OCI-LY1 (cell line): ENCODE measurements at regions not wholly inside any gene's neighbourhood (a gene's known extent, or its start where the extent isn't known, plus 50 kb on each side); places are given as distances from the start of the nearest gene placed in this dataset.

Source experiments
- H2AFZ ChIP-seq: fragments of 200-600 bp; sonication (generic), shearing (Covaris generic); 2 replicates; pipeline ENCODE4 v1.6.0; 2014; ENCODE audit warnings: antibody characterized with exemption, mild to moderate bottlenecking, low read length
- H3F3A ChIP-seq: fragments of 200-600 bp; sonication (generic), shearing (Covaris generic); 2 replicates; pipeline ENCODE4 v1.6.0; 2014; ENCODE audit warnings: mild to moderate bottlenecking, antibody characterized with exemption, low read length, moderate library complexity; ENCODE audit not compliant: insufficient read depth
- H3K27ac ChIP-seq: fragments of 200-600 bp; sonication (generic); 2 replicates; pipeline ENCODE4 v1.5.1; 2014; ENCODE audit warnings: low read length, mixed run types, mild to moderate bottlenecking, low read depth; ENCODE audit not compliant: poor library complexity, severe bottlenecking
- H3K27me3 ChIP-seq: fragments of 200-600 bp; sonication (generic); 2 replicates; pipeline ENCODE4 v1.6.0; 2014; ENCODE audit warnings: antibody characterized with exemption, mild to moderate bottlenecking, low read length, moderate library complexity; ENCODE audit not compliant: insufficient read depth
- H3K36me3 ChIP-seq: fragments of 200-600 bp; sonication (generic); 2 replicates; pipeline ENCODE4 v1.6.1; 2014; ENCODE audit warnings: mild to moderate bottlenecking, antibody characterized with exemption, low read length, moderate library complexity, mixed read lengths; ENCODE audit not compliant: insufficient read depth
- H3K4me1 ChIP-seq: fragments of 200-600 bp; sonication (generic); 2 replicates; pipeline ENCODE4 v1.5.1; 2014; ENCODE audit warnings: mild to moderate bottlenecking, low read length, moderate library complexity; ENCODE audit not compliant: insufficient read depth, severe bottlenecking
- H3K4me2 ChIP-seq: fragments of 200-600 bp; sonication (generic), shearing (Covaris generic); 2 replicates; pipeline ENCODE4 v1.6.1; 2014; ENCODE audit warnings: low read length
- H3K4me3 ChIP-seq: fragments of 200-600 bp; sonication (generic); 2 replicates; pipeline ENCODE4 v1.5.1; 2014; ENCODE audit warnings: low read length, low read depth, mild to moderate bottlenecking, mixed read lengths; ENCODE audit not compliant: poor library complexity, severe bottlenecking
- H3K79me2 ChIP-seq: fragments of 200-600 bp; shearing (Covaris generic); 2 replicates; pipeline ENCODE4 v1.6.1; 2016; ENCODE audit warnings: mixed run types, low read length, mixed read lengths; ENCODE audit not compliant: insufficient read depth
- H3K9ac ChIP-seq: fragments of 200-600 bp; sonication (generic), shearing (Covaris generic); 2 replicates; pipeline ENCODE4 v1.6.1; 2014; ENCODE audit warnings: mild to moderate bottlenecking, low read length, mixed read lengths
- H3K9me2 ChIP-seq: fragments of 200-600 bp; sonication (generic), shearing (Covaris generic); 2 replicates; pipeline ENCODE4 v1.6.1; 2014; ENCODE audit warnings: low read depth, mild to moderate bottlenecking, low read length, mixed read lengths
- H3K9me3 ChIP-seq: fragments of 200-600 bp; shearing (Covaris generic); 2 replicates; pipeline ENCODE4 v1.6.1; 2014; ENCODE audit warnings: low read length, mixed read lengths
- H4K20me1 ChIP-seq: fragments of 200-600 bp; sonication (generic), shearing (Covaris generic); 2 replicates; pipeline ENCODE4 v1.6.0; 2016; ENCODE audit warnings: mild to moderate bottlenecking, low read length; ENCODE audit not compliant: insufficient read depth
- CTCF ChIP-seq: fragments of 200-600 bp; sonication (generic), shearing (Covaris generic); IDR thresholded peaks from 2 replicates; pipeline ENCODE4 v1.5.1; 2017; ENCODE audit warnings: mild to moderate bottlenecking, antibody characterized with exemption, low read length, moderate library complexity, mixed read lengths
- EZH2 ChIP-seq: fragments of 200-600 bp; sonication (generic), shearing (Covaris generic); IDR thresholded peaks from 2 replicates; pipeline ENCODE4 v1.8.0; 2017; ENCODE audit warnings: borderline replicate concordance, mixed run types, mild to moderate bottlenecking, antibody characterized with exemption, low read length, moderate library complexity, mixed read lengths

- no peaks in the 10 kb centered on the region for H3K36me3 ChIP-seq
- H3K27me3 ChIP-seq = no peaks in the 10 kb centered on the region
- H3K9me3 ChIP-seq = no peaks in the 10 kb centered on the region
- no peak overlapping the region for H2AFZ ChIP-seq
- no peaks in the 10 kb centered on the region for H4K20me1 ChIP-seq
- H3K79me2 ChIP-seq = no peaks in the 10 kb centered on the region
- H3K9me2 ChIP-seq = no peaks in the 10 kb centered on the region
- H3K9ac ChIP-seq = no peak overlapping the region
- no peak overlapping the region for H3K4me3 ChIP-seq
- H3K4me1 ChIP-seq = no peaks in the 10 kb centered on the region
- no peak overlapping the region for H3K4me2 ChIP-seq
- H3K27ac ChIP-seq = no peak overlapping the region
- no peaks in the 10 kb centered on the region for H3F3A ChIP-seq
- no peak for TF ChIP-seq EZH2
- no peak for TF ChIP-seq CTCF
Observed at GRCh38 chr21:17444828-17445227, 68.0 kb upstream of the CXADR start.

- no peaks in the 10 kb centered on the region for H3K4me1 ChIP-seq
- no peak overlapping the region for H3K4me3 ChIP-seq
- no peak overlapping the region for H2AFZ ChIP-seq
- H3K27ac ChIP-seq = no peak overlapping the region
- no peaks in the 10 kb centered on the region for H3K9me3 ChIP-seq
- no peak overlapping the region for H3K9ac ChIP-seq
- H4K20me1 ChIP-seq = no peaks in the 10 kb centered on the region
- no peaks in the 10 kb centered on the region for H3K27me3 ChIP-seq
- no peaks in the 10 kb centered on the region for H3K36me3 ChIP-seq
- H3K4me2 ChIP-seq = no peak overlapping the region
- TF ChIP-seq EZH2 (no peak), CTCF (no peak)
- no peaks in the 10 kb centered on the region for H3F3A ChIP-seq
- H3K79me2 ChIP-seq = no peaks in the 10 kb centered on the region
- no peaks in the 10 kb centered on the region for H3K9me2 ChIP-seq
Observed at GRCh38 chr21:17446737-17447136, 66.1 kb upstream of the CXADR start.

GRCh38 chr21:17449701-17450100 is 63.1 kb upstream of the CXADR start:
- no peaks in the 10 kb centered on the region for H3K4me1 ChIP-seq
- no peak overlapping the region for H3K4me2 ChIP-seq
- TF ChIP-seq CTCF (no peak), EZH2 (no peak)
- H3K9me2 ChIP-seq = no peaks in the 10 kb centered on the region
- H2AFZ ChIP-seq = no peak overlapping the region
- no peaks in the 10 kb centered on the region for H4K20me1 ChIP-seq
- H3K9me3 ChIP-seq = no peaks in the 10 kb centered on the region
- no peak overlapping the region for H3K27ac ChIP-seq
- H3K4me3 ChIP-seq = no peak overlapping the region
- H3F3A ChIP-seq = no peaks in the 10 kb centered on the region
- H3K79me2 ChIP-seq = no peaks in the 10 kb centered on the region
- no peaks in the 10 kb centered on the region for H3K27me3 ChIP-seq
- H3K36me3 ChIP-seq = no peaks in the 10 kb centered on the region
- H3K9ac ChIP-seq = no peak overlapping the region
